ENCODE measurements at regions not wholly inside any gene's neighbourhood (a gene's known extent, or its start where the extent isn't known, plus 50 kb on each side); places are given as distances from the start of the nearest gene placed in this dataset.

GRCh38 chr3:194206320-194206719 is 70.4 kb downstream of the HES1 start:
- DNase-seq (ENCODE audit: low spot score in 2 of 2) (no peak), ATAC-seq (no peak)
- H3K27ac Mint-ChIP-seq, result no peak overlapping the region
- peaks cover 8% of the 10 kb centered on the region for H3K4me1 Mint-ChIP-seq
- H3K9me3 Mint-ChIP-seq, result no peaks in the 10 kb centered on the region
- no peak overlapping the region for H3K4me3 Mint-ChIP-seq
- H3K36me3 Mint-ChIP-seq, result no peaks in the 10 kb centered on the region

- Mint-ChIP-seq H3K4me1 (peaks cover 2% of the 10 kb centered on the region), H3K9me3 (no peaks in the 10 kb centered on the region), H3K4me3 (no peak overlapping the region), H3K27ac (no peak overlapping the region), H3K36me3 (no peaks in the 10 kb centered on the region)
- no peak for ATAC-seq
- no peak for DNase-seq (ENCODE audit: low spot score in 2 of 2)
These were observed 72.8 kb downstream of the HES1 start for GRCh38 chr3:194208709-194209108.

- Mint-ChIP-seq H3K36me3 (no peaks in the 10 kb centered on the region), H3K4me1 (no peaks in the 10 kb centered on the region), H3K4me3 (no peak overlapping the region), H3K9me3 (no peaks in the 10 kb centered on the region), H3K27ac (no peak overlapping the region)
- ATAC-seq, result no peak
- no peak for DNase-seq (ENCODE audit: low spot score in 2 of 2)
These were observed 76.4 kb downstream of the HES1 start for GRCh38 chr3:194212161-194212844.

GRCh38 chr3:194212845-194213331 is 76.9 kb downstream of the HES1 start:
- no peaks in the 10 kb centered on the region for H3K9me3 Mint-ChIP-seq
- H3K27ac Mint-ChIP-seq, result no peak overlapping the region
- no peak overlapping the region for H3K4me3 Mint-ChIP-seq
- H3K36me3 Mint-ChIP-seq, result no peaks in the 10 kb centered on the region
- DNase-seq (ENCODE audit: low spot score in 2 of 2) (no peak), ATAC-seq (no peak)
- no peaks in the 10 kb centered on the region for H3K4me1 Mint-ChIP-seq

- ATAC-seq (no peak), DNase-seq (ENCODE audit: low spot score in 2 of 2) (no peak)
- Mint-ChIP-seq H3K9me3 (no peaks in the 10 kb centered on the region), H3K36me3 (no peaks in the 10 kb centered on the region), H3K4me1 (no peaks in the 10 kb centered on the region), H3K4me3 (no peak overlapping the region), H3K27ac (no peak overlapping the region)
These were observed 79.4 kb downstream of the HES1 start for GRCh38 chr3:194215392-194215791.

- Mint-ChIP-seq H3K36me3 (no peaks in the 10 kb centered on the region), H3K27ac (no peak overlapping the region), H3K9me3 (no peaks in the 10 kb centered on the region), H3K4me3 (no peak overlapping the region), H3K4me1 (no peaks in the 10 kb centered on the region)
- ATAC-seq, result no peak
- DNase-seq (ENCODE audit: low spot score in 2 of 2), result no peak
These were observed 82.9 kb downstream of the HES1 start for GRCh38 chr3:194218646-194219453.

- DNase-seq (ENCODE audit: low spot score in 2 of 2) (no peak), ATAC-seq (no peak)
- Mint-ChIP-seq H3K4me1 (peaks cover 6% of the 10 kb centered on the region), H3K36me3 (no peaks in the 10 kb centered on the region), H3K27ac (no peak overlapping the region), H3K9me3 (no peaks in the 10 kb centered on the region), H3K4me3 (no peak overlapping the region)
These were observed 84.0 kb downstream of the HES1 start for GRCh38 chr3:194219826-194220410.

- Mint-ChIP-seq H3K9me3 (no peaks in the 10 kb centered on the region), H3K36me3 (no peaks in the 10 kb centered on the region), H3K4me1 (peaks cover 6% of the 10 kb centered on the region), H3K27ac (no peak overlapping the region), H3K4me3 (no peak overlapping the region)
- no peak for ATAC-seq
- no peak for DNase-seq (ENCODE audit: low spot score in 2 of 2)
These were observed 85.0 kb downstream of the HES1 start for GRCh38 chr3:194220901-194221326.

- Mint-ChIP-seq H3K4me1 (peaks cover 6% of the 10 kb centered on the region), H3K27ac (no peak overlapping the region), H3K9me3 (no peaks in the 10 kb centered on the region), H3K36me3 (no peaks in the 10 kb centered on the region), H3K4me3 (no peak overlapping the region)
- ATAC-seq (no peak), DNase-seq (ENCODE audit: low spot score in 2 of 2) (no peak)
These were observed 85.4 kb downstream of the HES1 start for GRCh38 chr3:194221336-194221735.

GRCh38 chr3:194223951-194224350 is 88.0 kb downstream of the HES1 start:
- no peaks in the 10 kb centered on the region for H3K9me3 Mint-ChIP-seq
- no peak overlapping the region for H3K27ac Mint-ChIP-seq
- DNase-seq (ENCODE audit: low spot score in 2 of 2) (no peak), ATAC-seq (no peak)
- no peak overlapping the region for H3K4me3 Mint-ChIP-seq
- H3K36me3 Mint-ChIP-seq, result no peaks in the 10 kb centered on the region
- H3K4me1 Mint-ChIP-seq, result peaks cover 6% of the 10 kb centered on the region

- DNase-seq (ENCODE audit: low spot score in 2 of 2), result no peak
- Mint-ChIP-seq H3K36me3 (no peaks in the 10 kb centered on the region), H3K27ac (no peak overlapping the region), H3K9me3 (no peaks in the 10 kb centered on the region), H3K4me3 (no peak overlapping the region), H3K4me1 (peaks cover 6% of the 10 kb centered on the region)
- no peak for ATAC-seq
These were observed 88.8 kb downstream of the HES1 start for GRCh38 chr3:194224471-194225417.

GRCh38 chr3:194225418-194225812 is 89.5 kb downstream of the HES1 start:
- Mint-ChIP-seq H3K4me3 (no peak overlapping the region), H3K4me1 (peaks cover 6% of the 10 kb centered on the region), H3K9me3 (no peaks in the 10 kb centered on the region), H3K27ac (no peak overlapping the region), H3K36me3 (no peaks in the 10 kb centered on the region)
- ATAC-seq (no peak), DNase-seq (ENCODE audit: low spot score in 2 of 2) (no peak)

GRCh38 chr3:194225988-194226663 is 90.2 kb downstream of the HES1 start:
- no peak overlapping the region for H3K4me3 Mint-ChIP-seq
- H3K4me1 Mint-ChIP-seq, result peaks cover 6% of the 10 kb centered on the region
- DNase-seq (ENCODE audit: low spot score in 2 of 2) (no peak), ATAC-seq (peak; percentile 14)
- no peaks in the 10 kb centered on the region for H3K36me3 Mint-ChIP-seq
- no peak overlapping the region for H3K27ac Mint-ChIP-seq
- H3K9me3 Mint-ChIP-seq, result no peaks in the 10 kb centered on the region

GRCh38 chr3:194231929-194232832 is 96.2 kb downstream of the HES1 start:
- ATAC-seq (no peak), DNase-seq (ENCODE audit: low spot score in 2 of 2) (no peak)
- H3K4me3 Mint-ChIP-seq, result no peak overlapping the region
- no peaks in the 10 kb centered on the region for H3K36me3 Mint-ChIP-seq
- H3K27ac Mint-ChIP-seq, result no peak overlapping the region
- H3K4me1 Mint-ChIP-seq, result no peaks in the 10 kb centered on the region
- no peaks in the 10 kb centered on the region for H3K9me3 Mint-ChIP-seq

Data from stimulated activated effector memory CD8-positive, alpha-beta T cell treated with anti-CD3 and anti-CD28 coated beads, Interleukin-12 subunit alpha, Interleukin-12 subunit beta, amount 100 ng/mL, for 72 hours (primary cell).